Mesenchymal stem cell (in vitro differentiated cells and primary cell): ENCODE measurements at regions not wholly inside any gene's neighbourhood (a gene's known extent, or its start where the extent isn't known, plus 50 kb on each side); places are given as distances from the start of the nearest gene placed in this dataset.

Experiments
- DNase-seq: peaks from one replicate; pipeline ENCODE4 v3.0.0-alpha.2; 2013
- H2AFZ ChIP-seq: one replicate; pipeline ENCODE4 v1.6.1; 2013; ENCODE audit warnings: low read depth, mild to moderate bottlenecking, control low read depth, inconsistent platforms, low read length, moderate library complexity
- H2AK5ac ChIP-seq: 2 replicates; pipeline ENCODE4 v1.6.1; 2013; ENCODE audit warnings: low read length, moderate library complexity, mild to moderate bottlenecking, inconsistent platforms; ENCODE audit not compliant: severe bottlenecking
- H2BK120ac ChIP-seq: one replicate; pipeline ENCODE4 v1.6.1; 2013; ENCODE audit warnings: low read depth, mild to moderate bottlenecking, inconsistent platforms, low read length, moderate library complexity
- H2BK12ac ChIP-seq, 2 experiments: one replicate each; pipeline ENCODE4 v1.6.1; 2013; ENCODE audit warnings: inconsistent platforms in 2 of 2, low read length in 2 of 2, mild to moderate bottlenecking in 2 of 2, moderate library complexity in 2 of 2, control low read depth in 1 of 2
- H2BK15ac ChIP-seq: one replicate; pipeline ENCODE4 v1.6.1; 2013; ENCODE audit warnings: mild to moderate bottlenecking, low read depth, inconsistent platforms; ENCODE audit not compliant: poor library complexity, severe bottlenecking
- H2BK5ac ChIP-seq: 2 replicates; pipeline ENCODE4 v1.6.1; 2013; ENCODE audit warnings: low read depth, mild to moderate bottlenecking, low read length, control low read depth, inconsistent platforms; ENCODE audit not compliant: poor library complexity, severe bottlenecking
- H3K14ac ChIP-seq, 2 experiments: one replicate each; pipeline ENCODE4 v1.6.1; 2013; ENCODE audit warnings: inconsistent platforms in 2 of 2, low read length in 2 of 2, control low read depth in 1 of 2, mild to moderate bottlenecking in 1 of 2, moderate library complexity in 1 of 2
- H3K18ac ChIP-seq, 2 experiments: one replicate each; pipeline ENCODE4 v1.6.1; 2013; ENCODE audit warnings: inconsistent platforms in 2 of 2, low read length in 2 of 2, control low read depth in 1 of 2, low read depth in 1 of 2, mild to moderate bottlenecking in 1 of 2
- H3K23ac ChIP-seq, 2 experiments: one replicate each; pipeline ENCODE4 v1.6.1; 2013; ENCODE audit warnings: inconsistent platforms in 2 of 2, low read length in 2 of 2, mild to moderate bottlenecking in 2 of 2, moderate library complexity in 2 of 2, control low read depth in 1 of 2
- H3K27ac ChIP-seq: 2 replicates; pipeline ENCODE4 v1.5.1; 2013; ENCODE audit warnings: mild to moderate bottlenecking, moderate library complexity, low read length, control low read depth, inconsistent platforms; ENCODE audit not compliant: poor library complexity, severe bottlenecking
- H3K27me3 ChIP-seq, 2 experiments: 2 replicates each; pipeline versions ENCODE4 v1.6.1 to v1.7.0; 2013; ENCODE audit warnings: low read length in 2 of 2, mild to moderate bottlenecking in 2 of 2, moderate library complexity in 2 of 2, control low read depth in 1 of 2, inconsistent platforms in 1 of 2; ENCODE audit not compliant: control insufficient read depth in 1 of 2, insufficient read depth in 1 of 2
- H3K36me3 ChIP-seq, 2 experiments: 2 replicates each; pipeline versions ENCODE4 v1.6.1 to v1.7.0; 2013; ENCODE audit warnings: low read length in 2 of 2, control low read depth in 1 of 2, inconsistent platforms in 1 of 2, low read depth in 1 of 2, mild to moderate bottlenecking in 1 of 2; ENCODE audit not compliant: insufficient read depth in 2 of 2, control insufficient read depth in 1 of 2
- H3K4ac ChIP-seq, 2 experiments: one replicate each; pipeline ENCODE4 v1.6.1; 2013; ENCODE audit warnings: inconsistent platforms in 2 of 2, low read length in 2 of 2, mild to moderate bottlenecking in 2 of 2, moderate library complexity in 2 of 2, control low read depth in 1 of 2, low read depth in 1 of 2
- H3K4me1 ChIP-seq: 2 replicates; pipeline ENCODE4 v1.6.1; 2013; ENCODE audit warnings: low read depth, low read length, control low read depth; ENCODE audit not compliant: control insufficient read depth, insufficient read depth
- H3K4me2 ChIP-seq: 2 replicates; pipeline ENCODE4 v1.6.1; 2013; ENCODE audit warnings: low read length, mild to moderate bottlenecking, inconsistent platforms; ENCODE audit not compliant: poor library complexity, severe bottlenecking
- H3K4me3 ChIP-seq, 2 experiments: 2 replicates each; pipeline versions ENCODE4 v1.5.1 to v1.7.0; 2013; ENCODE audit warnings: low read length in 2 of 2, mild to moderate bottlenecking in 2 of 2, control low read depth in 1 of 2, low read depth in 1 of 2; ENCODE audit not compliant: insufficient read depth in 1 of 2
- H3K79me1 ChIP-seq: replicated peaks from 2 replicates; pipeline ENCODE4 v1.6.1; 2013; ENCODE audit warnings: mild to moderate bottlenecking, control low read depth, low read length, inconsistent platforms; ENCODE audit not compliant: poor library complexity, severe bottlenecking
- H3K9ac ChIP-seq: 2 replicates; pipeline ENCODE4 v1.7.0; 2013; ENCODE audit warnings: mild to moderate bottlenecking, low read length, moderate library complexity
- H3K9me3 ChIP-seq: 2 replicates; pipeline ENCODE4 v1.7.0; 2013; ENCODE audit warnings: mild to moderate bottlenecking, low read length; ENCODE audit not compliant: control insufficient read depth
- H4K8ac ChIP-seq: one replicate; pipeline ENCODE4 v1.6.1; 2013; ENCODE audit warnings: inconsistent platforms, mild to moderate bottlenecking, low read length, moderate library complexity
- H4K91ac ChIP-seq: one replicate; pipeline ENCODE4 v1.6.1; 2013; ENCODE audit warnings: mild to moderate bottlenecking, low read length, inconsistent platforms
- WGBS: methylation state at CpG from one replicate; pipeline ENCODE4 v1.1.7; 2013; ENCODE audit warnings: mixed read lengths; 5-methylcytosine and 5-hydroxymethylcytosine counted together

DNA sequence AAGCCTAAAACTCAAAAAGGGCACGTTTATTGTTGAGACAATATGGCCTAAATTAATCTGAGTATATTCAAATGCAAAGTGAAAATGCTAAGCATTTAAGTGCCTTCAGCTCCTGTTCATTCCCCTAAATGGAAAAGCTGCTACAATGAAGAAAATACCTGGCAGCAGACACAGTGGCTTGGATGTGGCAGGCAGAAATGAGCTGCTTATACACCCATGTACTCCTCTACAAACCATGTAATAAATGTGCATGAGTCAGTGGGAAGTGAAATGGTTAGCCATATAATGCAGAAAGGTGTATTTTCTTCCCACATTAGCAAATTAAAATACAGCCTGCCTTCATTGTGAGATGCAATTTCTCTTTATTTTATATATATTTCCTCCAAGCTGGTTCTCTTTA lies 859.2 kb upstream of the SEMA6A start:
- Histone ChIP-seq H3K4me3 (no peak overlapping the region), H3K4me1 (no peaks in the 10 kb centered on the region), H2BK15ac (no peak overlapping the region), H3K23ac (no peak overlapping the region), H3K14ac (no peak overlapping the region), H2BK120ac (no peak overlapping the region), H3K4me2 (no peak overlapping the region), H3K4ac (no peak overlapping the region), H2BK12ac (no peak overlapping the region), H3K18ac (no peak overlapping the region), H3K27ac (no peak overlapping the region), H2BK5ac (no peak overlapping the region), H3K9me3 (no peaks in the 10 kb centered on the region), H3K27me3 (no peaks in the 10 kb centered on the region), H3K79me1 (no peaks in the 10 kb centered on the region), H2AK5ac (no peak overlapping the region), H4K8ac (no peak overlapping the region), H3K36me3 (no peaks in the 10 kb centered on the region), H2AFZ (no peak overlapping the region), H4K91ac (no peak overlapping the region), H3K9ac (peak overlapping the region; percentile 14)
- no CpG with 5 or more reads among the region's 1 CpG for WGBS
- DNase-seq: no peak

DNA sequence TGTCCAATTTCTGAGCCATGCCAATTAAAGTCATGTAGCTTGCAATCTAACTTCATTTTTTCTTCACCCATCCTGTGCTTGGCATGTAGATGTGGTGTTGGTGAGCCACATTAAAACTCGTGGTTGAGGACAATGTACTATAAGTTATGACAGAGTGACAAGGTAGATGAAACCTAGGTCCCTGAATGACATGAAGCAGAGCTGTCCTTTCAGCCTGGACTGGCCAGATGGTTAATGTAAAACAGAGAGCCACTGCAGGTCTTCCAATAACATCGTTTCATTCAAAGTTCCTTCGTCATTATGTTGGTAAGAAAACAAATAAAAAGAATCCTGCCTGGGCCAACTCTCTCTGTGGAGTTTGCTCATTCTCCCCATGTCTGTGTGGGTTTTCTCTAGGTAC lies 856.5 kb upstream of the SEMA6A start:
- H2AFZ ChIP-seq: no peak overlapping the region
- H3K4me1 ChIP-seq: no peaks in the 10 kb centered on the region

DNA sequence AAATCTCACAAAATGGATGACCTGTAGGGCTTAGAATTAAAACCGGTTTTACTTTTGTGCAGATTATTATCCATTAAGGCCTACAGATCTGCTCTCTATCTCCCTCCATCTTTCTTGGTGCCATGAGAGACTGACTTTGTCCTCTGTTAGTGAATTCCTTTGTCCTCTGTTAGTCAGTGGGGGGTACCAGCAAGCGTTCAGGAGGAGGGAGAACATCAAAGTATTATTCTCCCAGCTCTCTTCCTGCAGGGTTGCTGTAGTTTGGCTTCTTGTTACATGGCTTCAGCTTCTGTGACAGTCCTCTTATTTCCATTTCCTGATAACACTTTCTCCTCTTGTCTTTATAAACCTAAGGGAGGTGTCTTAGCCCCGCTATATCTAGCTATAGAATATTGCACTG lies 850.5 kb upstream of the SEMA6A start:
- Histone ChIP-seq H3K36me3 (no peaks in the 10 kb centered on the region), H3K79me1 (no peaks in the 10 kb centered on the region), H2AFZ (no peak overlapping the region), H2AK5ac (no peak overlapping the region), H2BK5ac (no peak overlapping the region), H3K27me3 (no peaks in the 10 kb centered on the region), H2BK120ac (no peak overlapping the region), H3K27ac (no peak overlapping the region), H3K9ac (no peak overlapping the region), H3K9me3 (peaks cover 13% of the 10 kb centered on the region), H3K14ac (no peak overlapping the region), H4K8ac (no peak overlapping the region), H2BK15ac (no peak overlapping the region), H3K4ac (no peak overlapping the region), H2BK12ac (no peak overlapping the region), H3K4me3 (no peak overlapping the region), H3K23ac (no peak overlapping the region), H4K91ac (no peak overlapping the region), H3K18ac (no peak overlapping the region), H3K4me1 (no peaks in the 10 kb centered on the region), H3K4me2 (no peak overlapping the region)
- no peak for DNase-seq
- 60% methylated on average over 2 of the region's 3 CpGs for WGBS

More for the DNA sequence above, 856.5 kb upstream of the SEMA6A start:
- no peak overlapping the region for H2BK15ac ChIP-seq
- no peak overlapping the region for H4K91ac ChIP-seq
- no peak for DNase-seq
- no peak overlapping the region for H3K4ac ChIP-seq
- H3K14ac ChIP-seq: no peak overlapping the region
- no peak overlapping the region for H4K8ac ChIP-seq
- H3K4me3 ChIP-seq: no peak overlapping the region
- H3K27ac ChIP-seq: no peak overlapping the region
- H3K18ac ChIP-seq: no peak overlapping the region
- H3K9me3 ChIP-seq: no peaks in the 10 kb centered on the region
- H2BK120ac ChIP-seq: no peak overlapping the region
- no peaks in the 10 kb centered on the region for H3K36me3 ChIP-seq
- WGBS: 42% methylated on average over 3 of the region's 3 CpGs
- H2BK12ac ChIP-seq: no peak overlapping the region
- H3K9ac ChIP-seq: no peak overlapping the region
- no peak overlapping the region for H3K4me2 ChIP-seq
- no peaks in the 10 kb centered on the region for H3K27me3 ChIP-seq
- H2AK5ac ChIP-seq: no peak overlapping the region
- H3K79me1 ChIP-seq: no peaks in the 10 kb centered on the region
- no peak overlapping the region for H2BK5ac ChIP-seq
- H3K23ac ChIP-seq: no peak overlapping the region

DNA sequence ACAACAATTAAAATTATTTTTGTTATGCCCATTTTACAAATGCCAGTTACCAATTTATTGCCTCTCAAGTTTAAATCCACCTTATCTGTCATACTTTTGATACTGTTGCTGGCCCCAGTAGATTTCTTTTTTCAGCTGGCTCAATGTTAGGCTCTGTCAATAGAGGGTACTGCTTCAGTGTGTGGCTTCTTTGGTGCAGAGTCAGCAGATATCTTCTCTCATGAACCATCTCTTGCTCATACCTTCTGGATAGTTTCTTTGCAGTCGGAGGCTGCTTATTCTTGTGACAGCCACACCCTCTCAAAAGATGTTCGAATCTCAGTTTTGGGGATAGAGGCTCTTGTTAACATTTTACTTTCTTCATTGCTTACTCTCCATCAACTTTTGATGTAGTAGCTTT lies 849.9 kb upstream of the SEMA6A start:
- H2BK15ac ChIP-seq: no peak overlapping the region
- WGBS: 80% methylated on average over 2 of the region's 2 CpGs

More for the DNA sequence above, 849.9 kb upstream of the SEMA6A start:
- H3K27me3 ChIP-seq: no peaks in the 10 kb centered on the region
- H2BK12ac ChIP-seq: no peak overlapping the region
- H3K14ac ChIP-seq: no peak overlapping the region
- no peak for DNase-seq
- H3K18ac ChIP-seq: no peak overlapping the region
- no peak overlapping the region for H3K4ac ChIP-seq
- no peak overlapping the region for H3K4me3 ChIP-seq
- no peak overlapping the region for H3K9ac ChIP-seq
- no peak overlapping the region for H3K4me2 ChIP-seq
- H2AFZ ChIP-seq: no peak overlapping the region
- H2BK120ac ChIP-seq: no peak overlapping the region
- no peak overlapping the region for H4K8ac ChIP-seq
- H4K91ac ChIP-seq: no peak overlapping the region
- no peak overlapping the region for H3K27ac ChIP-seq
- H3K79me1 ChIP-seq: no peaks in the 10 kb centered on the region
- H3K36me3 ChIP-seq: no peaks in the 10 kb centered on the region
- H3K9me3 ChIP-seq: peaks cover 13% of the 10 kb centered on the region
- no peaks in the 10 kb centered on the region for H3K4me1 ChIP-seq
- no peak overlapping the region for H2BK5ac ChIP-seq
- no peak overlapping the region for H2AK5ac ChIP-seq
- H3K23ac ChIP-seq: no peak overlapping the region
